ENCODE measurements at regions not wholly inside any gene's neighbourhood (a gene's known extent, or its start where the extent isn't known, plus 50 kb on each side); places are given as distances from the start of the nearest gene placed in this dataset.

DNA sequence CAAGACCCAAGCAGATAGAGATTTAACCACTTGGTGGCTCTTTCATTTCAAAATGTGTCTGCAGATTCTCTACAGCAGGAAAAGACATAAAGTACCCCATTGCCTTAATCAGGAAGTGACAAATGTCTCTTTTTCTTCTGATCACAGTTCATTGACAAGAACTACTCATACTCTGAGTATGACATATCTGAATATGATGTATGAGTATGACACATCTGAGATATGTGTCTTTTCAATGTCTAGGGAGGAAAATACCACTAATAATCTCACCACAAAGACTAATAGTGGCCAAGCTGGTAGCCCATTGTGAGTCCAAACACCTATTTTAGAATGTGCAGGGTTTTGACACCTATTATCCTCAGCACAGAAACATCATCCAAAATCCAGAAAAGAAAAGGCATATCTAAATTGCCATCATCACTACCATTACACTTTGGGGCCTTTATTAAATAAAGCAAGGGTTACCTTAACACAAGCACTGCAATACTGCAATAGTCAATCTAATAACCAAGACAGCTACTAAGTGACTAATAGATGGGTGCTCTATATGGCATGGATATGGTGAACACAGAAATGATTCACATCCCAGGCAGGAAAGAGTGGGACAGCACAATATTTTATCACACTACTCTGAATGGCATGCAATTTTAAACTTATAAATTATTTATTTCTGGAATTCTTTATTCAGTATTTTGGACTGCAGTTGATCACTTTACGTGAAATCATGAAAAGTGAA is 243.7 kb upstream of the FAR2 start:
- no peak overlapping the region for H3K27ac ChIP-seq (ENCODE audit: low read length)
- no peak overlapping the region for H3K4me3 ChIP-seq (ENCODE audit: low read length)
- no peaks in the 10 kb centered on the region for H3K36me3 ChIP-seq (ENCODE audit: insufficient read depth, low read length)
- no peak overlapping the region for H3K4me2 ChIP-seq (ENCODE audit: low read length)
- H3K9me3 ChIP-seq (ENCODE audit: low read length): no peaks in the 10 kb centered on the region
- no peaks in the 10 kb centered on the region for H3K9me2 ChIP-seq (ENCODE audit: insufficient read depth, low read length)
- H3F3A ChIP-seq (ENCODE audit: insufficient read depth, low read length, poor library complexity, severe bottlenecking): no peaks in the 10 kb centered on the region
- H2AFZ ChIP-seq (ENCODE audit: low read depth, low read length): no peak overlapping the region
- no peaks in the 10 kb centered on the region for H4K20me1 ChIP-seq (ENCODE audit: insufficient read depth)
- H3K27me3 ChIP-seq (ENCODE audit: insufficient read depth, low read depth, low read length): no peaks in the 10 kb centered on the region
- TF ChIP-seq CTCF (IDR thresholded peaks at IDR 0.05; ENCODE audit: poor library complexity, severe bottlenecking) (no peak), EP300 (conservative IDR thresholded peaks at IDR 0.05; ENCODE audit: poor library complexity, severe bottlenecking) (no peak), SMC3 (conservative IDR thresholded peaks at IDR 0.05; ENCODE audit: poor library complexity) (no peak), EZH2 (IDR thresholded peaks at IDR 0.05; ENCODE audit: borderline replicate concordance, insufficient read depth, low read length, poor library complexity, severe bottlenecking) (no peak), RAD21 (conservative IDR thresholded peaks at IDR 0.05) (no peak), MXI1 (conservative IDR thresholded peaks at IDR 0.05; ENCODE audit: poor library complexity, severe bottlenecking) (no peak), POLR2AphosphoS5 (IDR thresholded peaks at IDR 0.05) (no peak), TAF1 (IDR thresholded peaks at IDR 0.05; ENCODE audit: low read depth) (no peak)
- TF ChIP-seq, protein P1, sequence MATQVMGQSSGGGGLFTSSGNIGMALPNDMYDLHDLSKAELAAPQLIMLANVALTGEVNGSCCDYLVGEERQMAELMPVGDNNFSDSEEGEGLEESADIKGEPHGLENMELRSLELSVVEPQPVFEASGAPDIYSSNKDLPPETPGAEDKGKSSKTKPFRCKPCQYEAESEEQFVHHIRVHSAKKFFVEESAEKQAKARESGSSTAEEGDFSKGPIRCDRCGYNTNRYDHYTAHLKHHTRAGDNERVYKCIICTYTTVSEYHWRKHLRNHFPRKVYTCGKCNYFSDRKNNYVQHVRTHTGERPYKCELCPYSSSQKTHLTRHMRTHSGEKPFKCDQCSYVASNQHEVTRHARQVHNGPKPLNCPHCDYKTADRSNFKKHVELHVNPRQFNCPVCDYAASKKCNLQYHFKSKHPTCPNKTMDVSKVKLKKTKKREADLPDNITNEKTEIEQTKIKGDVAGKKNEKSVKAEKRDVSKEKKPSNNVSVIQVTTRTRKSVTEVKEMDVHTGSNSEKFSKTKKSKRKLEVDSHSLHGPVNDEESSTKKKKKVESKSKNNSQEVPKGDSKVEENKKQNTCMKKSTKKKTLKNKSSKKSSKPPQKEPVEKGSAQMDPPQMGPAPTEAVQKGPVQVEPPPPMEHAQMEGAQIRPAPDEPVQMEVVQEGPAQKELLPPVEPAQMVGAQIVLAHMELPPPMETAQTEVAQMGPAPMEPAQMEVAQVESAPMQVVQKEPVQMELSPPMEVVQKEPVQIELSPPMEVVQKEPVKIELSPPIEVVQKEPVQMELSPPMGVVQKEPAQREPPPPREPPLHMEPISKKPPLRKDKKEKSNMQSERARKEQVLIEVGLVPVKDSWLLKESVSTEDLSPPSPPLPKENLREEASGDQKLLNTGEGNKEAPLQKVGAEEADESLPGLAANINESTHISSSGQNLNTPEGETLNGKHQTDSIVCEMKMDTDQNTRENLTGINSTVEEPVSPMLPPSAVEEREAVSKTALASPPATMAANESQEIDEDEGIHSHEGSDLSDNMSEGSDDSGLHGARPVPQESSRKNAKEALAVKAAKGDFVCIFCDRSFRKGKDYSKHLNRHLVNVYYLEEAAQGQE (IDR thresholded peaks at IDR 0.05; ENCODE audit: borderline replicate concordance): no peak
- H3K9ac ChIP-seq (ENCODE audit: low read length): no peak overlapping the region
- H3K79me2 ChIP-seq (replicated peaks; ENCODE audit: insufficient read depth, low read length): no peaks in the 10 kb centered on the region

DNA sequence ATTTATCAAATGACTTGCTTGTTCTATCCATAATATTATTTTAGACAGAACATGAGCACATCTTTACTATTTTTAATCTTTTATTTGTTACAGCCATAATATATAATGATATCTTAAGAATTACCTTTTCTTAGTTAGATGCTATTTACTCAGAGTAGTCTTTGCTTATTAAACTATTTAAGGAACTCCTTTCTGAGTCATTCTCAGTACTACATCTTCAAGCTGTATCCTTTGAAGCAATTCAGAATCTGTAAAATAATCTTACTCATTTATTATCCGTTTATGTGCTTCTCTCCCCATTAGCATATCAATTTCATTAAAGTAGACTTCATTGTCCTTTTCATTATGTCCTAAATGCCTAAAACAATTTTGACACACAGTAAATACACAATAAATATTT is 240.4 kb upstream of the FAR2 start:
- no peaks in the 10 kb centered on the region for H3K36me3 ChIP-seq (ENCODE audit: insufficient read depth, low read length)

More for the DNA sequence above, 240.4 kb upstream of the FAR2 start:
- Histone ChIP-seq H2AFZ (ENCODE audit: low read depth, low read length) (no peak overlapping the region), H3K9me3 (ENCODE audit: low read length) (no peaks in the 10 kb centered on the region), H3K79me2 (replicated peaks; ENCODE audit: insufficient read depth, low read length) (no peaks in the 10 kb centered on the region), H3F3A (ENCODE audit: insufficient read depth, low read length, poor library complexity, severe bottlenecking) (no peaks in the 10 kb centered on the region), H4K20me1 (ENCODE audit: insufficient read depth) (no peaks in the 10 kb centered on the region), H3K9ac (ENCODE audit: low read length) (no peak overlapping the region), H3K4me2 (ENCODE audit: low read length) (no peak overlapping the region), H3K27ac (ENCODE audit: low read length) (no peak overlapping the region), H3K9me2 (ENCODE audit: insufficient read depth, low read length) (no peaks in the 10 kb centered on the region), H3K27me3 (ENCODE audit: insufficient read depth, low read depth, low read length) (no peaks in the 10 kb centered on the region), H3K4me3 (ENCODE audit: low read length) (no peak overlapping the region)
- no peak for TF ChIP-seq EZH2 (IDR thresholded peaks at IDR 0.05; ENCODE audit: borderline replicate concordance, insufficient read depth, low read length, poor library complexity, severe bottlenecking)
- TF ChIP-seq RAD21 (conservative IDR thresholded peaks at IDR 0.05): no peak
- TF ChIP-seq, protein P1 (IDR thresholded peaks at IDR 0.05; ENCODE audit: borderline replicate concordance): no peak
- no peak for TF ChIP-seq MXI1 (conservative IDR thresholded peaks at IDR 0.05; ENCODE audit: poor library complexity, severe bottlenecking)
- no peak for TF ChIP-seq SMC3 (conservative IDR thresholded peaks at IDR 0.05; ENCODE audit: poor library complexity)
- no peak for TF ChIP-seq CTCF (IDR thresholded peaks at IDR 0.05; ENCODE audit: poor library complexity, severe bottlenecking)
- no peak for TF ChIP-seq EP300 (conservative IDR thresholded peaks at IDR 0.05; ENCODE audit: poor library complexity, severe bottlenecking)
- no peak for TF ChIP-seq TAF1 (IDR thresholded peaks at IDR 0.05; ENCODE audit: low read depth)
